GM19035 (cell line): ENCODE measurements at regions not wholly inside any gene's neighbourhood (a gene's known extent, or its start where the extent isn't known, plus 50 kb on each side); places are given as distances from the start of the nearest gene placed in this dataset.

Experiments
- ATAC-seq: cut with Tn5 transposase; IDR thresholded peaks from one replicate; pipeline ENCODE4 v1.9.1; 2021; ENCODE audit not compliant: unreplicated experiment

- no peak for ATAC-seq
These were observed 138.8 kb downstream of the GABRG1 start for GRCh38 chr4:45985038-45985437.

GRCh38 chr4:45971108-45971507, 152.7 kb downstream of the GABRG1 start:
- no peak for ATAC-seq

- no peak for ATAC-seq
These were observed 166.5 kb downstream of the GABRG1 start for GRCh38 chr4:45957353-45957752.

GRCh38 chr4:45954276-45954675, 169.6 kb downstream of the GABRG1 start:
- no peak for ATAC-seq

- ATAC-seq = no peak
These were observed 172.7 kb downstream of the GABRG1 start for GRCh38 chr4:45951153-45951552.

- ATAC-seq = no peak
These were observed 177.2 kb downstream of the GABRG1 start for GRCh38 chr4:45946699-45947098.

GRCh38 chr4:45944000-45944399, 179.9 kb downstream of the GABRG1 start:
- no peak for ATAC-seq

- no peak for ATAC-seq
These were observed 184.8 kb downstream of the GABRG1 start for GRCh38 chr4:45939056-45939455.

- ATAC-seq = no peak
These were observed 192.7 kb downstream of the GABRG1 start for GRCh38 chr4:45931154-45931553.

GRCh38 chr4:45927641-45928040, 196.2 kb downstream of the GABRG1 start:
- no peak for ATAC-seq

- no peak for ATAC-seq
These were observed 198.0 kb downstream of the GABRG1 start for GRCh38 chr4:45925809-45926208.

- ATAC-seq = no peak
These were observed 203.0 kb downstream of the GABRG1 start for GRCh38 chr4:45920861-45921260.

GRCh38 chr4:45910511-45910910, 213.3 kb downstream of the GABRG1 start:
- ATAC-seq = no peak

- no peak for ATAC-seq
These were observed 225.8 kb downstream of the GABRG1 start for GRCh38 chr4:45897946-45898585.

- no peak for ATAC-seq
These were observed 240.4 kb downstream of the GABRG1 start for GRCh38 chr4:45883421-45883820.

- no peak for ATAC-seq
These were observed 247.5 kb downstream of the GABRG1 start for GRCh38 chr4:45876235-45876890.

- no peak for ATAC-seq
These were observed 254.7 kb downstream of the GABRG1 start for GRCh38 chr4:45869184-45869583.

- ATAC-seq = no peak
These were observed 258.1 kb downstream of the GABRG1 start for GRCh38 chr4:45865781-45866180.

GRCh38 chr4:45855857-45856256, 268.0 kb downstream of the GABRG1 start:
- ATAC-seq = no peak

- ATAC-seq = no peak
These were observed 277.8 kb downstream of the GABRG1 start for GRCh38 chr4:45846016-45846415.

GRCh38 chr4:45841791-45842190, 282.1 kb downstream of the GABRG1 start:
- ATAC-seq = no peak

- ATAC-seq = no peak
These were observed 292.2 kb downstream of the GABRG1 start for GRCh38 chr4:45831692-45832091.

GRCh38 chr4:45803994-45804393, 319.9 kb downstream of the GABRG1 start:
- no peak for ATAC-seq
